Activated CD4-positive, alpha-beta memory T cell treated with anti-CD3 and anti-CD28 coated beads, Interleukin-2, amount 10 ng/mL, durations not matched to agents 7 days and 5 days (primary cell): ENCODE measurements at regions not wholly inside any gene's neighbourhood (a gene's known extent, or its start where the extent isn't known, plus 50 kb on each side); places are given as distances from the start of the nearest gene placed in this dataset.

Experiments used
- CTCF ChIA-PET: fragments of 350-600 bp; sonication (Branson Sonifier 250); formaldehyde crosslinking; loops from one replicate; lab custom pipeline; 2021; ENCODE audit warnings: antibody characterized with exemption, inconsistent platforms; lab: Charles Lee
- POLR2A ChIA-PET: fragments of 350-600 bp; sonication (Branson Sonifier 250); formaldehyde crosslinking; loops from one replicate; lab custom pipeline; 2021; ENCODE audit warnings: antibody characterized with exemption; lab: Charles Lee
- DNase-seq: peaks from one replicate; pipeline ENCODE4 v3.0.0-alpha.2; 2020
- H3K27ac Mint-ChIP-seq: one replicate; pipeline ENCODE4 v1.8.0; 2021; ENCODE audit warnings: mild to moderate bottlenecking, mixed read lengths
- H3K27me3 Mint-ChIP-seq: one replicate; pipeline ENCODE4 v1.8.0; 2021; ENCODE audit warnings: mixed read lengths
- H3K36me3 Mint-ChIP-seq: one replicate; pipeline ENCODE4 v1.8.0; 2021; ENCODE audit warnings: low read depth, mixed read lengths
- H3K4me1 Mint-ChIP-seq: one replicate; pipeline ENCODE4 v1.8.0; 2021; ENCODE audit warnings: mixed read lengths
- H3K4me3 Mint-ChIP-seq: one replicate; pipeline ENCODE4 v1.8.0; 2021; ENCODE audit warnings: mild to moderate bottlenecking, mixed read lengths
- H3K9me3 Mint-ChIP-seq: one replicate; pipeline ENCODE4 v1.8.0; 2021; ENCODE audit warnings: mixed read lengths

DNA sequence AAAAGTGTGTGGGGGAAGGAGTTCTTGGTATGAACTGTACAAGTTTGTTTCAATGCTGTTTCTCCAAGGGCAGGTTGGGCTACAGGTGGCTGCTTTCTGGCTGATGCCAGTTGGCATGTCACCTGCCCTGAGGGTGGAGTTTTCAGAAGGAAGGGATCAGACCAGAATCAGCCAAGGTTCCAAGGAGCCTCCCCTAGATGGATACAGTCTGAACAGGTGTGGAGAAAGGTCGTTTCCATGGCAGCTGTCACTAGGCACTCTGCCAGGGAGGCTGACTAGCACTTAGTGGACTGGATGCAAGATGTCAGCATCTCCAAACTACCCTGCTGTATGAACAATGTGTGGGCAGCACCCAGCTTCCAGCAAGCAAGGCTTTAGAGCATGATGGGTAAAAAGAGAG is 444.4 kb upstream of the HNRNPA3 start:
- Mint-ChIP-seq H3K27ac (no peak overlapping the region), H3K36me3 (no peaks in the 10 kb centered on the region), H3K27me3 (peaks cover 8% of the 10 kb centered on the region), H3K4me3 (no peak overlapping the region), H3K9me3 (no peaks in the 10 kb centered on the region), H3K4me1 (no peaks in the 10 kb centered on the region)
- ChIA-PET POLR2A (no interaction called here), CTCF (no interaction called here)
- DNase-seq = no peak

DNA sequence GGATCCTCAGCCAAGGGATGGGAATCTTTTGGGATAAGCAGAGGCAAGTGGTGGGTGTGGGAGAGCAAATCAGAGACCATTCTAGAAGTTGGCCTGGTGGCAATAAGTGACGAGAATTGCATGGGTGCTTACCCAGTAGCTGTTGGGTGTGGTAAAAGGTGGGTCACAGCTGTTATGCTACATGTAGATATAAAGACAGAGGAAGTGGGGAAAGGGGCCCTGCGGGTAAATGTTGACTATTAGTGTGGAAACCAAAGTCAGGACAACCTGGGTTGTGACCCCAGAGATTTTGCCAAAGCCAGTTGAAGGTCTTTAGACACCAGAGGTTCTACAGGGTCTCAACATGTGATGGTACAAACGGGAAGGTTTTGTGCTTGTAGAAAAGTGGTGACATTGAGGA is 443.6 kb upstream of the HNRNPA3 start:
- Mint-ChIP-seq H3K4me3 (no peak overlapping the region), H3K9me3 (no peaks in the 10 kb centered on the region), H3K27me3 (peaks cover 6% of the 10 kb centered on the region), H3K27ac (no peak overlapping the region), H3K4me1 (no peaks in the 10 kb centered on the region), H3K36me3 (no peaks in the 10 kb centered on the region)
- no peak for DNase-seq
- POLR2A ChIA-PET = no interaction called here
- CTCF ChIA-PET = no interaction called here

DNA sequence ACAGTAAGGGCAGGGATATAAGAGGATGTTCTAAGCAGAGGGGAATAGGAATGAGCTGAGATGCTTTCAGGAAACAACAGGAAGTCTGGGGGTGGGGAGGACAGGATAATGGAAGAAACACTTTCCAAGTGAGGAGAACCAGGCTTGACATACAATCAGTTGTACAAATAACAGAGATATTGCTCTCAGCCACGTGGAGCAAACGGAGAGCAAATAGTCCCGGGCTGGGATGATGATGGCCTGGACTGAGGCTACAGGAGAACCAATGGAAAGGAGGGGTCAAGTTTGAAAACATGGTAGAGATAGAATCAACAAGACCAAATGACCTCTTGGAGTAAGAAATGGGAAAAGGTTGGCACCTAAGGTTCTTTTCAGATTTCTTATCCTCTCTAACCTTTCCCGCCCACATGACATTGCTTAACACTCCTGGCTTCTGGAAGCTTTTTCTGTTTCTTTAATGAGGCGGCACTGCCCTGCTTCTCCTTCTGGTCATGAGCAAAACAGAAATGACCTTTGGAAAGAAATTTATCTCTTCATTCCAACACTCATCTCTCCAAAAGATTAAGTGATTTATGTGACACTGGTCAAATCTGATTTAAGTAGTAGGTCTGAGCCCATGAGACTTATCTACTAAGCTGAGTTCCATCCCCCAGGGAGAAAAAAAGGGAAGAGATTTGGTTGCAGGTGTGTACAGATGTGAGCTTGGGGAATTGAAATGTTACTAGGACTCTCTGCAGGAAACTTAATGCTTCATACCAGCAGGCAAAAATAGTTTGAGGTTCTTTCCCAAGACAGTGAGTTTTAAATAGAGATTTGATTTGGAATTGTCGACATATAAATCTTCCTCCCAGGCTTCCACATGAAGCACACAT is 442.9 kb upstream of the HNRNPA3 start:
- ChIA-PET POLR2A (no interaction called here), CTCF (no interaction called here)
- Mint-ChIP-seq H3K27me3 (peaks cover 3% of the 10 kb centered on the region), H3K36me3 (no peaks in the 10 kb centered on the region), H3K4me3 (no peak overlapping the region), H3K27ac (no peak overlapping the region), H3K9me3 (no peaks in the 10 kb centered on the region), H3K4me1 (no peaks in the 10 kb centered on the region)
- DNase-seq = no peak

DNA sequence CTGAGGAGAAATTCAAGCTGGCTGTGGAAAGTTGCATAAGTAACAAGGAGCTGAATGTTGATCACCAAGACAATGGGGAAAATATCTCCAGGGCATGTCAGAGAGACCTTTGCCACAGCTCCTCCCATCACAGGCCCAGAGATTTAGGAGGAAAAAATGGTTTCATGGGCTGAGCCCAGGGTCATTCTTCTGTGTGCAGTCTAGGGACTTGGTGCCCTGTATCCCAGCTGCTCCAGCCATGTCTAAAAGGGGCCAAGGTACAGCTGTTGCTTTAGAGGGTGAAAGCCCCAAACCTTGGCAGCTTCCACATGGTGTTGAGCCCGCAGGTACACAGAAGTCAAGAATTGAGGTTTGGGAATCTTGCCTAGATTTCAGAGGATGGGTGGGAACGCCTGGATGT is 439.8 kb upstream of the HNRNPA3 start:
- H3K4me3 Mint-ChIP-seq = no peak overlapping the region
- no peaks in the 10 kb centered on the region for H3K9me3 Mint-ChIP-seq
- no peaks in the 10 kb centered on the region for H3K4me1 Mint-ChIP-seq
- H3K27me3 Mint-ChIP-seq = no peaks in the 10 kb centered on the region
- no peak overlapping the region for H3K27ac Mint-ChIP-seq
- ChIA-PET POLR2A (no interaction called here), CTCF (no interaction called here)
- DNase-seq = no peak
- no peaks in the 10 kb centered on the region for H3K36me3 Mint-ChIP-seq

DNA sequence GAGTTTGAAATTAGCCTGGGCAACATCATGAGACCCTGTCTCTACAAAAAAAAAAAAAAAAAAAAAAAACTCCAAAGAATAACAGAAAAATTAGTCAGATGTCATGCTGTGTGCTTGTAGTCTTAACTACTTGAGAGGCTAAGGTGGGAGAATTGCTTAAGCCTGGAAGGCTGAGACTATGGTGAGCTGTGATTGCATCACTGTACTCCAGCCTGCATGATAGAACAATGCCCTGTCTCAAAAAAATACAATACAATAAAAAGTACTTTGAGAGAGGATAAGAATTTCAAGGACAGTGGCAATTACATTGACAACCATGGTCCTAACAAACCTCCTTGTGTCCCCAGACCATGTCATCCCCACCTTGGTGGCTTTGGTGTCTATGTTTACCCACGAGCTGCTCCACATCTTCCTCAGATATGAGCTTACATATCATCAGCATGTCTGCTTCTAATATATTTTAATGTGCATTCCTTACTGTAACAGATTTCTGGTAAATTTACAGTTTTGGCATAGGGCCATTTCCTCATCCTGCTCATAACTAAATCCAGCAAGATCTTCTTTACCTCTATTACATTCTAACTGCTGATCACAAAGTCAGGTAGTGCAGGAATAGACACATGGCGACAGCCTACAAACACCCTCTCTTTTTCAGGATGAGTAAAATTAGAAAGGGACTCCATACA is 437.7 kb upstream of the HNRNPA3 start:
- no peak for DNase-seq
- Mint-ChIP-seq H3K36me3 (no peaks in the 10 kb centered on the region), H3K27ac (no peak overlapping the region), H3K9me3 (no peaks in the 10 kb centered on the region), H3K27me3 (no peaks in the 10 kb centered on the region), H3K4me1 (no peaks in the 10 kb centered on the region), H3K4me3 (no peak overlapping the region)
- CTCF ChIA-PET = interaction anchor here (1.2 kb wide), 1 partner anchor 39 kb away, joined by 3 read pairs; no protein-coding TSS in a partner anchor
- POLR2A ChIA-PET = no interaction called here

DNA sequence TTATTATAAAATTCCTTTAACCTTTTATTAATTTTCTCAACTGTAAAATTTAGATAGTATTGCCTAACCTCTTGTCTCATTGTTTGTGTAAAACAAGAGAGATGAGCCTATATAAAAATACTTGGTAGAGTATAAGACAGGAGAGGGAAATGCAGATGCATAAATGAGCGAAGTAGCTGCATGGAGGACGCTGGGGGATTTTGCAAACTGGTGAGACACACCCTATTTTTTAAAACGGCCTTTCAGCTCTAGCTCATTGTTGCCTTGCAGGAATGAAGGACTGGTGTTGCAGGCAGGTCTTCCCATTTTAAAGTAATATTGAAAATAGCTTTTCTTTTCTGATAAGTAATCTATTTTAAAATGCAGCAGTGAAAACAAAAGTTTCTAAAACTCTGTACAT is 435.3 kb upstream of the HNRNPA3 start:
- CTCF ChIA-PET = no interaction called here
- Mint-ChIP-seq H3K27ac (no peak overlapping the region), H3K27me3 (no peaks in the 10 kb centered on the region), H3K9me3 (peaks cover 13% of the 10 kb centered on the region), H3K4me3 (no peak overlapping the region), H3K36me3 (peaks cover 5% of the 10 kb centered on the region), H3K4me1 (peaks cover 8% of the 10 kb centered on the region)
- POLR2A ChIA-PET = no interaction called here
- DNase-seq = no peak

DNA sequence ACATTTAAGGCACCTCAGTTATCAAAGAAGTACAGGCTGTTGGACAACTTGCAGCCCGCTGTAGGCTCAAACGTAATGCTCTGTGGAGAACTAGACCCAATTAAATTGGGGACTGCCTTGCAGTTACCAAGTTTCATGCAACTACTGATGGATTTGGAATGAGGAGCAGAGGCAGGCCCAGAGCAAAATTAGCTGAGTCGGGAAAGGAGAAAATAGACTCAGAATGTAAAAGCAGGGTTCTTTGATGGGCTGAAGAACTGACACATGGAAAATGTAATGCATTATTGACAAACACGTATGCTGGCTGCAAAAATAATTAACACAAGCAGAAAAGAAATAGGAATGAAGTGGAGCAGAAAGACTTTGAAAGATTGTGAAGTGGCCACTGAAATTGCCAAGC is 432.7 kb upstream of the HNRNPA3 start:
- DNase-seq = no peak
- Mint-ChIP-seq H3K36me3 (peaks cover 8% of the 10 kb centered on the region), H3K9me3 (peaks cover 18% of the 10 kb centered on the region), H3K4me1 (peaks cover 11% of the 10 kb centered on the region), H3K27ac (no peak overlapping the region), H3K27me3 (peaks cover 2% of the 10 kb centered on the region), H3K4me3 (no peak overlapping the region)
- POLR2A ChIA-PET = no interaction called here
- CTCF ChIA-PET = no interaction called here

DNA sequence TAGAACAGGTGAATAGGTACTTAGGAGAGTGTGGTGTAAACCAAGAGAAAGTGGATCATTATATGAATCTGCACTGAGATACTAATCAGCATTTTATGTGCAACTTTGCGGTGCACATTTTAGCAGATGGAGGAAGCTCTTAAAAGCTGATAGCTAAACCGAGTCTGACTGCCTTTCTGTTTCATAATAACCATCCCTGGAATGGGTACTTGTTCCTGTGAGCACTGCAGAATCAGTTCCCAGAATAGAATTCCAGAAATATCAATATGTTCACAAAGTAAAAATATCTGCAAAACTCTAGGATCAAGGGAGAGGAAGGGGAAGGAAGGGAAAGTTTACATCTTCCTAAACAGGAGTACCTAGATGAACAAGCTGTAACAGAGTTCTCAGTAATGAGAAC is 432.2 kb upstream of the HNRNPA3 start:
- peaks cover 18% of the 10 kb centered on the region for H3K9me3 Mint-ChIP-seq
- ChIA-PET CTCF (no interaction called here), POLR2A (no interaction called here)
- peaks cover 11% of the 10 kb centered on the region for H3K4me1 Mint-ChIP-seq
- peaks cover 8% of the 10 kb centered on the region for H3K36me3 Mint-ChIP-seq
- DNase-seq = no peak
- no peak overlapping the region for H3K27ac Mint-ChIP-seq
- no peak overlapping the region for H3K4me3 Mint-ChIP-seq
- H3K27me3 Mint-ChIP-seq = peaks cover 3% of the 10 kb centered on the region

DNA sequence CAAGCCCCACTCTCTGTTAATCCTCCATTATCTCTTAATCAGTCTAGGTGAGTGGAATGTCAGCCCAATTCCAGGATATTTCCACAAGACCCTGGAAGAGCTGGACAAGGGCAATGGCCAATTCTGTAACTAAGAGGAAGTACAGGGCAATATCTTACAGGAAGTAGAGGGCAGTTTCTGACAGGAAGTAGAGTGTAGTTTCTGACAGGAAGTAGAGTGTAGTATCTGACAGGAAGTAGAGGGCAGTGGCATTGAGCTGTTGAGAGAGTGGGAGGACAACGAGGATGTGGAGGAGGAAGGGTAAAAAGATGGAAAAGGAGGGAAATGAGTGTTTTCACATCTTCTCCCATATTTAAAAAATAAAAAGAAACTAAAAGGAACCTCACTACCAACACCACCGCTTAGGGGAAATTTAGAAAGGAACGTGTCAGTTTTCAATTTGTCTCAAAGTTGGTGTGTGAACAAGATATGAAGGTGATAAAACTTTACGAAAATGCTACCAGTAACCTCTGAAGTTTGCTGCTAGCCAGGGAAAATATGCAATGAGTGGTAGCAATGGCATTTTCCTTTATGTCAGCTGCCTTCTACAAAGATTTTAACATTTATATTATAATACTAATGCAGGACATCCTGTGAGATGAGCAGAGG is 430.9 kb upstream of the HNRNPA3 start:
- no peak overlapping the region for H3K4me3 Mint-ChIP-seq
- peaks cover 3% of the 10 kb centered on the region for H3K27me3 Mint-ChIP-seq
- H3K4me1 Mint-ChIP-seq = peaks cover 11% of the 10 kb centered on the region
- H3K27ac Mint-ChIP-seq = peak overlapping the region; percentile 3
- peaks cover 18% of the 10 kb centered on the region for H3K9me3 Mint-ChIP-seq
- DNase-seq = no peak
- ChIA-PET CTCF (no interaction called here), POLR2A (no interaction called here)
- peaks cover 8% of the 10 kb centered on the region for H3K36me3 Mint-ChIP-seq

DNA sequence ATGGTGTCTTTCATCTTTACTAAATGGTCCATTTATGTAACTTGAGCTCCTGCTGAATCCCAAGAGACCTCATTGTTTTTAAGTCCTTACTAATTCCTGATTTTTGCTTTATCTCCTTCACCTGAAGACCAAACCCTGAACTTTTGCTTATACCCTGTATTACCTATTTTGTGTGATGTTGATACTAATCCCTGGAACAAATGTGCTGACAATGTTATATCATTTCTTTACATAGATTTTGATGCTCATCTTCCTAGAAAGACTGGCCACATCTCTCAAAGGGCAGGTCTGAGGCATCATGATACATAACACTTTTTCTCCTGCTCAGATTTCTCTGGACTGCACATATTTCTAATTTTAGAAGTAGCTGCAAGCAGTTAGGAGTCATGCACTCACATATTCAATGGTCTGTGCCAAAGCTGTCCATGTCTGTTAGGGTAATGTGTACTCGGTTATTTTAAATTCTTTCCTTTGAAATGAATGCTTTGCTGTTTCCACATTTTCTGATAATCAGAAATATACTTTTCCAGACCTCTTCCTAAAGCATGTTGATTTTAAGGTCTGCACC is 427.9 kb upstream of the HNRNPA3 start:
- POLR2A ChIA-PET = no interaction called here
- no peak overlapping the region for H3K27ac Mint-ChIP-seq
- H3K36me3 Mint-ChIP-seq = peaks cover 8% of the 10 kb centered on the region
- no peak overlapping the region for H3K4me3 Mint-ChIP-seq
- H3K4me1 Mint-ChIP-seq = peaks cover 11% of the 10 kb centered on the region
- H3K27me3 Mint-ChIP-seq = peaks cover 5% of the 10 kb centered on the region
- no peak for DNase-seq
- H3K9me3 Mint-ChIP-seq = peaks cover 18% of the 10 kb centered on the region
- CTCF ChIA-PET = no interaction called here

DNA sequence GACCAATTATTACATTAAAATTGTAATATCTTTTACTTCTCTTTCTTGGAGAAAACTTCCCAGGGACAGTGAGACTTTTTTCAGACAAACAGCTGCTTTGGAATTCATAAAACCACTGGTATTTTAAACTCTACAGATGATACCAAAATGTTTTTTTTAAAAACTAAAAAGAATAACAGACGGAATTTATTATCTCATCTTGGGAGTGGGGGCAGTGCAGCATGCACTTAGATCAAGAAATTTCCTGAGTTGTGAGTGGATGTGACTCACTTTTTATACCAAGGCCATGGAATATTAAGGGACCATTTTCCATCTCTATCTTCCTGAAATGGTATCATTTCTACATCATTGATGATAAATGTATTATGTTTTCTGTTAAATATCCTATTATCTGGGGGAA is 422.8 kb upstream of the HNRNPA3 start:
- Mint-ChIP-seq H3K4me1 (no peaks in the 10 kb centered on the region), H3K27ac (no peak overlapping the region), H3K9me3 (no peaks in the 10 kb centered on the region), H3K36me3 (no peaks in the 10 kb centered on the region), H3K27me3 (peaks cover 9% of the 10 kb centered on the region), H3K4me3 (no peak overlapping the region)
- DNase-seq = no peak
- ChIA-PET CTCF (no interaction called here), POLR2A (no interaction called here)

DNA sequence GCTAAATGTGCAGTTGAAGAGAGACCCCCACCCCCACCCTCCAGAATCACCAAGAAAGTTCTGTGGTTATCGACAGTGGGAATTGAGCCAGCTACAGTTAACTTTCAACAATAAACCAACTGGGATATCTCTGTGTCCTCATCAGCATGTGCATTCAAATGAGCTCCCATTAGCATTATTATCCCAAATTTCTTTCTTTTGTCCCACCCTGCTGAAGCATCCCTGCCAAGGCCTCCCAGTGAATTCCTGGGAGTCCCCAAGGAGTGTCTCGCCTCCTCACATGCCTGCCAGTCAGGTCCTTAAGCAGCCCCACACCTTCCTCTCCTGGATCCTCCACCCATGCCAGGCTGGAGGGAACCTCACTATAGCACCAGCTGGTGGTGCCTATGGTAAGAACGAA is 422.1 kb upstream of the HNRNPA3 start:
- H3K9me3 Mint-ChIP-seq = no peaks in the 10 kb centered on the region
- ChIA-PET POLR2A (no interaction called here), CTCF (no interaction called here)
- DNase-seq = no peak
- H3K4me3 Mint-ChIP-seq = no peak overlapping the region
- no peaks in the 10 kb centered on the region for H3K4me1 Mint-ChIP-seq
- H3K36me3 Mint-ChIP-seq = no peaks in the 10 kb centered on the region
- H3K27me3 Mint-ChIP-seq = peaks cover 10% of the 10 kb centered on the region
- H3K27ac Mint-ChIP-seq = no peak overlapping the region

DNA sequence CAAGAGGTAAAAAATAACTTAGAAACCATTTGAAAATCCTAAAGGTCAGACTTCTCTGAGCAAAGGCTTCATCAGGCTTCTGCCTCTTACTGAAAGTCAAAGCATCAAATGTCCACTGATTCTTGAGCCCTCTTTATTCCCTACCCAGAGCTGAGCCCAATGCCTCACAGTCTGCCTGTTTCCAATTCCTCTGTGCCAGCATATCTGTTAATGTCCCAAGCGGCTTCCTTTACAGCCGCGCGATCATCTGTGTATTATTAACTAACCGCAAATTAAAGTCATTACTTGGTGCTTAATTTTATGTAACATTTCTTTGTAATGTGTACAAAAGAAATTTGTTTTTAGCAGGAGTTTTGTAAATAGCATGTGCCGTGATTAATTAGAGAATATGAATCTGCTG is 418.8 kb upstream of the HNRNPA3 start:
- H3K27me3 Mint-ChIP-seq = peaks cover 9% of the 10 kb centered on the region
- CTCF ChIA-PET = no interaction called here
- no peaks in the 10 kb centered on the region for H3K9me3 Mint-ChIP-seq
- H3K4me3 Mint-ChIP-seq = no peak overlapping the region
- H3K4me1 Mint-ChIP-seq = no peaks in the 10 kb centered on the region
- no peak for DNase-seq
- no peak overlapping the region for H3K27ac Mint-ChIP-seq
- POLR2A ChIA-PET = no interaction called here
- no peaks in the 10 kb centered on the region for H3K36me3 Mint-ChIP-seq
